H9 (cell line): ENCODE measurements at regions not wholly inside any gene's neighbourhood (a gene's known extent, or its start where the extent isn't known, plus 50 kb on each side); places are given as distances from the start of the nearest gene placed in this dataset.

Source experiments
- DNase-seq: peaks from one replicate; pipeline ENCODE4 v3.0.0-alpha.2; 2017
- H2AFZ ChIP-seq: one replicate; pipeline ENCODE4 v1.6.1; 2013; ENCODE audit warnings: mild to moderate bottlenecking, low read length, control low read depth, moderate library complexity
- H2AK5ac ChIP-seq: 2 replicates; pipeline ENCODE4 v1.6.1; 2013; ENCODE audit warnings: low read length, control low read depth, mixed read lengths; ENCODE audit not compliant: insufficient read length
- H2BK120ac ChIP-seq: one replicate; pipeline ENCODE4 v1.6.1; 2013; ENCODE audit warnings: low read depth, mild to moderate bottlenecking, low read length, control low read depth, inconsistent platforms; ENCODE audit not compliant: poor library complexity, severe bottlenecking
- H2BK12ac ChIP-seq: 2 replicates; pipeline ENCODE4 v1.6.1; 2013; ENCODE audit warnings: low read length, control low read depth, mixed read lengths, low read depth; ENCODE audit not compliant: insufficient read length
- H2BK15ac ChIP-seq: 2 replicates; pipeline ENCODE4 v1.6.1; 2013; ENCODE audit warnings: low read depth, low read length, control low read depth
- H2BK20ac ChIP-seq: one replicate; pipeline ENCODE4 v1.6.1; 2013; ENCODE audit warnings: low read depth, mild to moderate bottlenecking, low read length, control low read depth, inconsistent platforms; ENCODE audit not compliant: poor library complexity, severe bottlenecking
- H2BK5ac ChIP-seq: 2 replicates; pipeline ENCODE4 v1.6.1; 2013; ENCODE audit warnings: low read length, control low read depth, mixed read lengths; ENCODE audit not compliant: insufficient read length
- H3K14ac ChIP-seq: 2 replicates; pipeline ENCODE4 v1.6.1; 2013; ENCODE audit warnings: low read length, control low read depth; ENCODE audit not compliant: insufficient read depth
- H3K18ac ChIP-seq: 2 replicates; pipeline ENCODE4 v1.6.1; 2013; ENCODE audit warnings: low read depth, mild to moderate bottlenecking, mixed read lengths, low read length, control low read depth; ENCODE audit not compliant: insufficient read length
- H3K23ac ChIP-seq: 2 replicates; pipeline ENCODE4 v1.6.1; 2013; ENCODE audit warnings: low read length, control low read depth, mixed read lengths, low read depth; ENCODE audit not compliant: insufficient read length
- H3K23me2 ChIP-seq: 2 replicates; pipeline ENCODE4 v1.6.1; 2013; ENCODE audit warnings: low read depth, mild to moderate bottlenecking, mixed read lengths, low read length, control low read depth; ENCODE audit not compliant: insufficient read length, poor library complexity, severe bottlenecking
- H3K27ac ChIP-seq: 2 replicates; pipeline ENCODE4 v1.5.1; 2013; ENCODE audit warnings: low read length, control low read depth, mixed read lengths, low read depth; ENCODE audit not compliant: insufficient read length
- H3K27me3 ChIP-seq: 2 replicates; pipeline ENCODE4 v1.6.1; 2013; ENCODE audit warnings: low read length, control low read depth, inconsistent platforms; ENCODE audit not compliant: insufficient read depth
- H3K4ac ChIP-seq: 2 replicates; pipeline ENCODE4 v1.6.1; 2013; ENCODE audit warnings: low read depth, mild to moderate bottlenecking, control low read depth, inconsistent platforms, low read length, moderate library complexity
- H3K4me1 ChIP-seq: 2 replicates; pipeline ENCODE4 v1.6.1; 2013; ENCODE audit warnings: low read length, control low read depth, inconsistent platforms; ENCODE audit not compliant: insufficient read depth
- H3K4me2 ChIP-seq: 2 replicates; pipeline ENCODE4 v1.6.1; 2013; ENCODE audit warnings: low read length, control low read depth, mixed read lengths; ENCODE audit not compliant: insufficient read length, insufficient read depth
- H3K56ac ChIP-seq: 2 replicates; pipeline ENCODE4 v1.6.1; 2013; ENCODE audit warnings: low read depth, mild to moderate bottlenecking, mixed read lengths, low read length, control low read depth; ENCODE audit not compliant: insufficient read length
- H3K79me1 ChIP-seq: 2 replicates; pipeline ENCODE4 v1.6.1; 2013; ENCODE audit warnings: low read depth, mild to moderate bottlenecking, moderate library complexity, low read length, control low read depth, inconsistent platforms; ENCODE audit not compliant: insufficient read depth, poor library complexity, severe bottlenecking
- H3K79me2 ChIP-seq: 2 replicates; pipeline ENCODE4 v1.6.1; 2013; ENCODE audit warnings: low read length, control low read depth, inconsistent platforms; ENCODE audit not compliant: insufficient read depth
- H3K9ac ChIP-seq: 2 replicates; pipeline ENCODE4 v1.6.1; 2013; ENCODE audit warnings: low read length, control low read depth, mixed read lengths; ENCODE audit not compliant: insufficient read length; ENCODE audit errors: extremely low read depth
- H3K9me3 ChIP-seq: one replicate; pipeline ENCODE4 v1.6.1; 2013; ENCODE audit warnings: low read depth, low read length, inconsistent platforms; ENCODE audit not compliant: control insufficient read depth
- H3T11ph ChIP-seq: one replicate; pipeline ENCODE4 v1.6.1; 2013; ENCODE audit warnings: mild to moderate bottlenecking, low read length, control low read depth, inconsistent platforms
- H4K20me1 ChIP-seq: one replicate; pipeline ENCODE4 v1.6.1; 2013; ENCODE audit not compliant: control insufficient read depth, insufficient read length, insufficient read depth
- H4K5ac ChIP-seq: 2 replicates; pipeline ENCODE4 v1.6.1; 2013; ENCODE audit warnings: low read depth, mild to moderate bottlenecking, mixed read lengths, low read length, control low read depth; ENCODE audit not compliant: insufficient read length
- H4K8ac ChIP-seq: replicated peaks from 2 replicates; pipeline ENCODE4 v1.6.1; 2013; ENCODE audit warnings: low read length, control low read depth, mixed read lengths, low read depth; ENCODE audit not compliant: insufficient read length
- H4K91ac ChIP-seq: 2 replicates; pipeline ENCODE4 v1.6.1; 2013; ENCODE audit warnings: low read depth, mild to moderate bottlenecking, moderate library complexity, mixed read lengths, low read length, control low read depth; ENCODE audit not compliant: insufficient read length
- H3K27ac Mint-ChIP-seq, 3 experiments: 2 replicates in 2 of 3; 3 replicates in 1 of 3; pipeline ENCODE4 v1.8.0; 2020 to 2021; ENCODE audit warnings: mixed read lengths in 3 of 3, mild to moderate bottlenecking in 1 of 3, moderate library complexity in 1 of 3
- H3K27me3 Mint-ChIP-seq: 2 replicates; pipeline ENCODE4 v1.8.0; 2021; ENCODE audit warnings: low read depth, mild to moderate bottlenecking, moderate library complexity, mixed read lengths
- H3K36me3 Mint-ChIP-seq, 3 experiments: 2 replicates in 2 of 3; 3 replicates in 1 of 3; pipeline ENCODE4 v1.8.0; 2020 to 2021; ENCODE audit warnings: low read depth in 3 of 3, mixed read lengths in 3 of 3; ENCODE audit not compliant: insufficient read depth in 1 of 3
- H3K4me1 Mint-ChIP-seq, 2 experiments: 2 replicates each; pipeline ENCODE4 v1.8.0; 2020; ENCODE audit warnings: mixed read lengths in 2 of 2
- H3K4me3 Mint-ChIP-seq, 2 experiments: 2 replicates in 1 of 2; 3 replicates in 1 of 2; pipeline ENCODE4 v1.8.0; 2020 to 2021; ENCODE audit warnings: mild to moderate bottlenecking in 2 of 2, mixed read lengths in 2 of 2, moderate library complexity in 1 of 2
- H3K9me3 Mint-ChIP-seq, 2 experiments: 2 replicates in 1 of 2; 3 replicates in 1 of 2; pipeline ENCODE4 v1.8.0; 2020; ENCODE audit warnings: mild to moderate bottlenecking in 2 of 2, mixed read lengths in 2 of 2, moderate library complexity in 1 of 2
- WGBS: extraction: QIAGEN DNeasy Blood & Tissue Kit; methylation state at CpG from one replicate; pipeline ENCODE4 v1.1.7; 2013; ENCODE audit warnings: missing lambda C conversion rate, low lambda C conversion rate, mixed read lengths; ENCODE audit not compliant: insufficient read length; ENCODE audit errors: extremely low coverage; 5-methylcytosine and 5-hydroxymethylcytosine counted together
- TF ChIP-seq, protein P1 (sequence below): fragments of 200-600 bp; sonication (generic); conservative IDR thresholded peaks from 3 replicates; pipeline ENCODE4 v1.8.0; 2021; ENCODE audit warnings: antibody characterized with exemption, mild to moderate bottlenecking

DNA sequence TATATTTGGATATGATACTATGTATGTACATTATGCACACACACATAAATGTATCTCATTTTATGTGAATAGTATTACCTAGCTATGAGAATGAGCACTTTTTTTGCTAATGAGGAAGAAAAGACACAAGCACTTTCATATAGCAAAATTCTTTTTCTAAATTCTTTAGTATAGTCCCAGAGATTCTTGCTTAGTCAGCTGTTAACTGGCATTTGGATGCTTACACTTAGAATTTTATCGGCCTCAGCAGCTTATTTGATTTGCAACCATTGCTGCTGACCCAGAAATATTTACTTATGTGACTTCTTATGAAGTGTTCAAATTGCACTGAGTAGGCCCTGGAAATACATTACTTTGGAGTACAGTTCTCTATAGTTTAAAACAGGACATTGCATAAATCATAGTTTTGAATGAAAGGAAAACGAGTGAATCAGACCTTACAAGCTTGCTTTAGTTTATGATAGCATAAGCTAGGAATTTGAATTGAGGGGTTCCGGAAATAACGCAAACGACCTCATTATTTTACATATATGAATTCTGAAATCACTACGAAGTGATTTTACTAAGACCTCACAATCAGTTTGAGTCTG lies 653.9 kb upstream of the NEGR1 start:
- no peak overlapping the region for H3K23ac ChIP-seq
- no peak overlapping the region for H2BK120ac ChIP-seq
- no peaks in the 10 kb centered on the region for H3K4me1 ChIP-seq
- no peak overlapping the region for H4K8ac ChIP-seq
- H3K18ac ChIP-seq = no peak overlapping the region
- H3K27ac ChIP-seq = no peak overlapping the region
- H2BK20ac ChIP-seq = no peak overlapping the region
- H2BK15ac ChIP-seq = no peak overlapping the region
- no peak for DNase-seq
- Mint-ChIP-seq H3K27ac (no peak overlapping the region), H3K4me3 (no peak overlapping the region), H3K4me1 (peaks cover 0 to 7% of the 10 kb centered on the region in 2 experiments; a peak in 2 of 4 replicates), H3K9me3 (peaks cover 8% of the 10 kb centered on the region in 2 experiments), H3K36me3 (peaks cover 5 to 8% (median 6%) of the 10 kb centered on the region in 3 experiments; a peak in 4 of 7 replicates), H3K27me3 (no peaks in the 10 kb centered on the region)
- no peaks in the 10 kb centered on the region for H3K79me2 ChIP-seq
- no peaks in the 10 kb centered on the region for H3K23me2 ChIP-seq
- no CpG with 5 or more reads among the region's 6 CpGs for WGBS
- no peaks in the 10 kb centered on the region for H3K79me1 ChIP-seq
- H3T11ph ChIP-seq = no peak overlapping the region
- H2BK12ac ChIP-seq = no peak overlapping the region
- H4K5ac ChIP-seq = no peak overlapping the region
- no peak overlapping the region for H2BK5ac ChIP-seq
- H3K56ac ChIP-seq = no peak overlapping the region
- no peak overlapping the region for H2AK5ac ChIP-seq
- H3K9me3 ChIP-seq = peaks cover 5% of the 10 kb centered on the region
- no peak overlapping the region for H3K4me2 ChIP-seq
- no peak overlapping the region for H3K4ac ChIP-seq
- H3K9ac ChIP-seq = no peak overlapping the region
- H2AFZ ChIP-seq = no peak overlapping the region
- H4K20me1 ChIP-seq = no peaks in the 10 kb centered on the region
- no peaks in the 10 kb centered on the region for H3K27me3 ChIP-seq
- no peak overlapping the region for H4K91ac ChIP-seq
- H3K14ac ChIP-seq = no peak overlapping the region
- TF ChIP-seq, protein P1, sequence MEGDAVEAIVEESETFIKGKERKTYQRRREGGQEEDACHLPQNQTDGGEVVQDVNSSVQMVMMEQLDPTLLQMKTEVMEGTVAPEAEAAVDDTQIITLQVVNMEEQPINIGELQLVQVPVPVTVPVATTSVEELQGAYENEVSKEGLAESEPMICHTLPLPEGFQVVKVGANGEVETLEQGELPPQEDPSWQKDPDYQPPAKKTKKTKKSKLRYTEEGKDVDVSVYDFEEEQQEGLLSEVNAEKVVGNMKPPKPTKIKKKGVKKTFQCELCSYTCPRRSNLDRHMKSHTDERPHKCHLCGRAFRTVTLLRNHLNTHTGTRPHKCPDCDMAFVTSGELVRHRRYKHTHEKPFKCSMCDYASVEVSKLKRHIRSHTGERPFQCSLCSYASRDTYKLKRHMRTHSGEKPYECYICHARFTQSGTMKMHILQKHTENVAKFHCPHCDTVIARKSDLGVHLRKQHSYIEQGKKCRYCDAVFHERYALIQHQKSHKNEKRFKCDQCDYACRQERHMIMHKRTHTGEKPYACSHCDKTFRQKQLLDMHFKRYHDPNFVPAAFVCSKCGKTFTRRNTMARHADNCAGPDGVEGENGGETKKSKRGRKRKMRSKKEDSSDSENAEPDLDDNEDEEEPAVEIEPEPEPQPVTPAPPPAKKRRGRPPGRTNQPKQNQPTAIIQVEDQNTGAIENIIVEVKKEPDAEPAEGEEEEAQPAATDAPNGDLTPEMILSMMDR = no peak
